Heart left ventricle (tissue), 13 donors: ENCODE measurements at regions not wholly inside any gene's neighbourhood (a gene's known extent, or its start where the extent isn't known, plus 50 kb on each side); places are given as distances from the start of the nearest gene placed in this dataset.

Experiments
- POLR2A ChIP-seq, 2 donors: fragments of 450-650 bp; IDR thresholded peaks; one replicate each; pipeline ENCODE4 v1.6.1; 2017; ENCODE audit warnings: antibody characterized with exemption in 2 of 2, mild to moderate bottlenecking in 2 of 2, moderate library complexity in 2 of 2
- TF ChIP-seq, protein P1 (sequence below), 12 donors: fragments of 200-600 bp; sonication (generic) in 4 of 12; IDR thresholded peaks; one replicate each; pipeline versions ENCODE4 v1.5.0 to v1.8.0; 2018 to 2022; ENCODE audit warnings: antibody characterized with exemption in 12 of 12, mild to moderate bottlenecking in 5 of 12
- donor health status: ischemic (EF 13 %, LVEDD 7.1; RV severe dilation, severe dysfunction).
- donor health status: DM: no; HTN: yes; CAD: no.
- donor health status: DM: no; HTN: no; CAD: no.
- donor health status: ischemic (EF 25% LVEDD 6.9; RV normal size, moderate dysfunction).
- donor health status: ischemic (EF 25% LVEDD 5.7; RV mildly dilated, moderate dysfunction).
- donor health status: ischemic (EF 35%, LVEDD 5.7; RV mildly dilated, moderate dysfunction).
- donor health status: nonischemic (EF 11% LVEDD 7.7; RV severe dilation, severe dysfunction).
- donor health status: DM: yes; HTN: yes; CAD: no.
- donor health status: PGD.
- donor health status: ischemic (EF 29% LVEDD 5.4; RV normal size, mild dysfunction).
- donor health status: nonischemic (EF 23%, LVEDD 6.1; RV moderate dilation, normal function).

DNA sequence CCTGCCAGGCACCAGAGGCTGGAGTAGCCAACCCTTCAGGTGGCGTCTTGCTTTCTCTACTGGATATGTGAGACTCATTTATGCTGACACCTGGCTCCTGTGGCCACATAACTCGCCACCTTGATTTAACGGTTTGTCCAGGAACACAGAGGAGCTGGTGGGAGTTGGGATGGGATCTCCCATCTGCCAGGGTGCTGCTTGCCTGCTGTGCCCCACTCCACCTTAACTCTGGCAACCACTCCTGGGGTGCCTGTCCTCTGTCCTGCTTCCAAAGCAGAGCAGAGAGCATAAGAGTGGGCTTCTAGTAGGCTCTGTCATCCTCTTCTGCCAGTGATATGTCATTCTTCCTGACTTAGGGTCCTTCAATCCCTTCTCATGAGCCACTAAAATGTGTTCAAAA lies 63.4 kb upstream of the ZNF423 start:
- TF ChIP-seq, protein P1, sequence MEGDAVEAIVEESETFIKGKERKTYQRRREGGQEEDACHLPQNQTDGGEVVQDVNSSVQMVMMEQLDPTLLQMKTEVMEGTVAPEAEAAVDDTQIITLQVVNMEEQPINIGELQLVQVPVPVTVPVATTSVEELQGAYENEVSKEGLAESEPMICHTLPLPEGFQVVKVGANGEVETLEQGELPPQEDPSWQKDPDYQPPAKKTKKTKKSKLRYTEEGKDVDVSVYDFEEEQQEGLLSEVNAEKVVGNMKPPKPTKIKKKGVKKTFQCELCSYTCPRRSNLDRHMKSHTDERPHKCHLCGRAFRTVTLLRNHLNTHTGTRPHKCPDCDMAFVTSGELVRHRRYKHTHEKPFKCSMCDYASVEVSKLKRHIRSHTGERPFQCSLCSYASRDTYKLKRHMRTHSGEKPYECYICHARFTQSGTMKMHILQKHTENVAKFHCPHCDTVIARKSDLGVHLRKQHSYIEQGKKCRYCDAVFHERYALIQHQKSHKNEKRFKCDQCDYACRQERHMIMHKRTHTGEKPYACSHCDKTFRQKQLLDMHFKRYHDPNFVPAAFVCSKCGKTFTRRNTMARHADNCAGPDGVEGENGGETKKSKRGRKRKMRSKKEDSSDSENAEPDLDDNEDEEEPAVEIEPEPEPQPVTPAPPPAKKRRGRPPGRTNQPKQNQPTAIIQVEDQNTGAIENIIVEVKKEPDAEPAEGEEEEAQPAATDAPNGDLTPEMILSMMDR (IDR thresholded peaks at IDR 0.05): no peak
- no peak for TF ChIP-seq POLR2A (IDR thresholded peaks at IDR 0.05)
